Activated CD4-positive, alpha-beta memory T cell treated with anti-CD3 and anti-CD28 coated beads for 36 hours (primary cell): ENCODE measurements at regions not wholly inside any gene's neighbourhood (a gene's known extent, or its start where the extent isn't known, plus 50 kb on each side); places are given as distances from the start of the nearest gene placed in this dataset.

Experiments
- CTCF ChIA-PET: fragments of 350-600 bp; sonication (Branson Sonifier 250); formaldehyde crosslinking; loops from one replicate; lab custom pipeline; 2021; ENCODE audit warnings: antibody characterized with exemption, inconsistent platforms; lab: Charles Lee
- POLR2A ChIA-PET: fragments of 350-600 bp; sonication (Branson Sonifier 250); formaldehyde crosslinking; loops from one replicate; lab custom pipeline; 2021; ENCODE audit warnings: antibody characterized with exemption; lab: Charles Lee
- DNase-seq: peaks from one replicate; pipeline ENCODE4 v3.0.0-alpha.2; 2020
- H3K27ac Mint-ChIP-seq: one replicate; pipeline ENCODE4 v1.8.0; 2021; ENCODE audit warnings: mixed read lengths
- H3K27me3 Mint-ChIP-seq: one replicate; pipeline ENCODE4 v1.8.0; 2021; ENCODE audit warnings: mixed read lengths
- H3K36me3 Mint-ChIP-seq: one replicate; pipeline ENCODE4 v1.8.0; 2021; ENCODE audit warnings: mixed read lengths
- H3K4me1 Mint-ChIP-seq: one replicate; pipeline ENCODE4 v1.8.0; 2021; ENCODE audit warnings: low read depth, mixed read lengths
- H3K4me3 Mint-ChIP-seq: one replicate; pipeline ENCODE4 v1.8.0; 2021; ENCODE audit warnings: mild to moderate bottlenecking, mixed read lengths
- H3K9me3 Mint-ChIP-seq: one replicate; pipeline ENCODE4 v1.8.0; 2021; ENCODE audit warnings: mixed read lengths
- intact Hi-C: fragments of 100-400 bp; cut with micrococcal nuclease; formaldehyde crosslinking; loops from one replicate; pipeline ENCODE4 v1.15.1; 2023

GRCh38 chr9:515665-516064, 301.0 kb downstream of the DOCK8 start:
- intact Hi-C loops, result loop anchor here (2.0 to 10.0 kb wide), 3 partner anchors 69 to 1499 kb away; partner anchors contain the start of gene SMARCA2
- ChIA-PET CTCF (interaction anchor here (1.0 to 1.9 kb wide), 2 partner anchors 9 to 12 kb away, joined by 5 to 8 read pairs; partner anchors contain the start of gene KANK1), POLR2A (interaction anchor here (0.8 kb wide), 1 partner anchor 11 kb away, joined by 3 read pairs; the partner anchor contains the start of gene KANK1)
- H3K4me1 Mint-ChIP-seq, result peaks cover 71% of the 10 kb centered on the region
- H3K4me3 Mint-ChIP-seq, result no peak overlapping the region
- peaks cover 4% of the 10 kb centered on the region for H3K9me3 Mint-ChIP-seq
- no peak for DNase-seq
- H3K27me3 Mint-ChIP-seq, result no peaks in the 10 kb centered on the region
- H3K36me3 Mint-ChIP-seq, result peaks cover 3% of the 10 kb centered on the region
- H3K27ac Mint-ChIP-seq, result peak overlapping the region; percentile 10

GRCh38 chr9:517993-518392, 303.3 kb downstream of the DOCK8 start:
- peaks cover 3% of the 10 kb centered on the region for H3K36me3 Mint-ChIP-seq
- H3K27me3 Mint-ChIP-seq, result no peaks in the 10 kb centered on the region
- DNase-seq, result no peak
- H3K27ac Mint-ChIP-seq, result peak overlapping the region; percentile 90
- peak overlapping the region; percentile 68 for H3K4me3 Mint-ChIP-seq
- CTCF ChIA-PET, result no interaction called here
- POLR2A ChIA-PET, result no interaction called here
- H3K9me3 Mint-ChIP-seq, result peaks cover 4% of the 10 kb centered on the region
- intact Hi-C loops, result loop anchor here (10.0 kb wide), 2 partner anchors 237 to 1497 kb away; partner anchors contain the start of gene SMARCA2
- peaks cover 72% of the 10 kb centered on the region for H3K4me1 Mint-ChIP-seq

- H3K27ac Mint-ChIP-seq, result peak overlapping the region; percentile 90
- peaks cover 4% of the 10 kb centered on the region for H3K9me3 Mint-ChIP-seq
- peaks cover 76% of the 10 kb centered on the region for H3K4me1 Mint-ChIP-seq
- POLR2A ChIA-PET, result no interaction called here
- peak overlapping the region; percentile 68 for H3K4me3 Mint-ChIP-seq
- intact Hi-C loops, result loop anchor here (10.0 kb wide), 2 partner anchors 236 to 1496 kb away; partner anchors contain the start of gene SMARCA2
- CTCF ChIA-PET, result no interaction called here
- peaks cover 3% of the 10 kb centered on the region for H3K36me3 Mint-ChIP-seq
- DNase-seq, result no peak
- H3K27me3 Mint-ChIP-seq, result no peaks in the 10 kb centered on the region
Measured at GRCh38 chr9:518540-518939, 303.9 kb downstream of the DOCK8 start.

- no peak overlapping the region for H3K4me3 Mint-ChIP-seq
- peaks cover 71% of the 10 kb centered on the region for H3K4me1 Mint-ChIP-seq
- no peak for DNase-seq
- H3K9me3 Mint-ChIP-seq, result no peaks in the 10 kb centered on the region
- no peaks in the 10 kb centered on the region for H3K36me3 Mint-ChIP-seq
- CTCF ChIA-PET, result no interaction called here
- no peaks in the 10 kb centered on the region for H3K27me3 Mint-ChIP-seq
- peak overlapping the region; percentile 49 for H3K27ac Mint-ChIP-seq
- POLR2A ChIA-PET, result no interaction called here
- intact Hi-C loops, result loop anchor here (10.0 kb wide), 2 partner anchors 235 to 1495 kb away; partner anchors contain the start of gene SMARCA2
Measured at GRCh38 chr9:519579-519978, 304.9 kb downstream of the DOCK8 start.

GRCh38 chr9:520302-520701, 305.6 kb downstream of the DOCK8 start:
- ChIA-PET POLR2A (no interaction called here), CTCF (interaction anchor here (0.6 kb wide), 1 partner anchor 16 kb away, joined by 4 read pairs; the partner anchor contains the start of gene KANK1)
- Mint-ChIP-seq H3K36me3 (no peaks in the 10 kb centered on the region), H3K9me3 (no peaks in the 10 kb centered on the region), H3K27me3 (no peaks in the 10 kb centered on the region), H3K4me3 (no peak overlapping the region), H3K4me1 (peaks cover 67% of the 10 kb centered on the region), H3K27ac (no peak overlapping the region)
- intact Hi-C loops, result no loop called here
- no peak for DNase-seq

- ChIA-PET CTCF (interaction anchor here (0.8 kb wide), 1 partner anchor 19 kb away, joined by 3 read pairs; no protein-coding TSS in a partner anchor), POLR2A (no interaction called here)
- no peaks in the 10 kb centered on the region for H3K36me3 Mint-ChIP-seq
Measured at GRCh38 chr9:522190-522589, 307.5 kb downstream of the DOCK8 start.

GRCh38 chr9:522658-523057, 308.0 kb downstream of the DOCK8 start:
- H3K4me3 Mint-ChIP-seq, result no peak overlapping the region
- DNase-seq, result no peak
- ChIA-PET CTCF (interaction anchor here (0.8 kb wide), 1 partner anchor 18 kb away, joined by 3 read pairs; no protein-coding TSS in a partner anchor), POLR2A (no interaction called here)
- H3K9me3 Mint-ChIP-seq, result no peaks in the 10 kb centered on the region
- peaks cover 51% of the 10 kb centered on the region for H3K4me1 Mint-ChIP-seq
- peak overlapping the region; percentile 24 for H3K27ac Mint-ChIP-seq
- no peaks in the 10 kb centered on the region for H3K27me3 Mint-ChIP-seq
- intact Hi-C loops, result no loop called here
- H3K36me3 Mint-ChIP-seq, result no peaks in the 10 kb centered on the region

More at GRCh38 chr9:522190-522589, 307.5 kb downstream of the DOCK8 start:
- Mint-ChIP-seq H3K4me3 (no peak overlapping the region), H3K27ac (no peak overlapping the region), H3K4me1 (peaks cover 54% of the 10 kb centered on the region), H3K27me3 (no peaks in the 10 kb centered on the region), H3K9me3 (no peaks in the 10 kb centered on the region)
- no peak for DNase-seq
- intact Hi-C loops, result no loop called here

GRCh38 chr9:523444-523843, 308.8 kb downstream of the DOCK8 start:
- H3K36me3 Mint-ChIP-seq, result no peaks in the 10 kb centered on the region
- H3K9me3 Mint-ChIP-seq, result no peaks in the 10 kb centered on the region
- no peak for DNase-seq
- no peaks in the 10 kb centered on the region for H3K27me3 Mint-ChIP-seq
- H3K4me1 Mint-ChIP-seq, result peaks cover 43% of the 10 kb centered on the region
- ChIA-PET CTCF (no interaction called here), POLR2A (no interaction called here)
- intact Hi-C loops, result no loop called here
- peak overlapping the region; percentile 24 for H3K27ac Mint-ChIP-seq
- H3K4me3 Mint-ChIP-seq, result no peak overlapping the region

- H3K9me3 Mint-ChIP-seq, result no peaks in the 10 kb centered on the region
- H3K27ac Mint-ChIP-seq, result no peak overlapping the region
- no peaks in the 10 kb centered on the region for H3K36me3 Mint-ChIP-seq
- ChIA-PET POLR2A (no interaction called here), CTCF (interaction anchor here (1.1 kb wide), 1 partner anchor 8 kb away, joined by 5 read pairs; no protein-coding TSS in a partner anchor)
- no peak for DNase-seq
- intact Hi-C loops, result no loop called here
- H3K27me3 Mint-ChIP-seq, result no peaks in the 10 kb centered on the region
- no peak overlapping the region for H3K4me3 Mint-ChIP-seq
- H3K4me1 Mint-ChIP-seq, result peaks cover 40% of the 10 kb centered on the region
Measured at GRCh38 chr9:524008-524407, 309.3 kb downstream of the DOCK8 start.

GRCh38 chr9:526904-527591, 312.4 kb downstream of the DOCK8 start:
- intact Hi-C loops, result no loop called here
- H3K4me3 Mint-ChIP-seq, result no peak overlapping the region
- no peaks in the 10 kb centered on the region for H3K9me3 Mint-ChIP-seq
- no peaks in the 10 kb centered on the region for H3K36me3 Mint-ChIP-seq
- no peak for DNase-seq
- ChIA-PET POLR2A (no interaction called here), CTCF (no interaction called here)
- no peaks in the 10 kb centered on the region for H3K27me3 Mint-ChIP-seq
- peaks cover 21% of the 10 kb centered on the region for H3K4me1 Mint-ChIP-seq
- no peak overlapping the region for H3K27ac Mint-ChIP-seq

- CTCF ChIA-PET, result no interaction called here
- no peaks in the 10 kb centered on the region for H3K36me3 Mint-ChIP-seq
- POLR2A ChIA-PET, result no interaction called here
- intact Hi-C loops, result no loop called here
- no peaks in the 10 kb centered on the region for H3K9me3 Mint-ChIP-seq
- H3K27me3 Mint-ChIP-seq, result no peaks in the 10 kb centered on the region
- peaks cover 18% of the 10 kb centered on the region for H3K4me1 Mint-ChIP-seq
- H3K27ac Mint-ChIP-seq, result no peak overlapping the region
- DNase-seq, result no peak
- H3K4me3 Mint-ChIP-seq, result no peak overlapping the region
Measured at GRCh38 chr9:529731-530130, 311.8 kb upstream of the DMRT1 start.

GRCh38 chr9:530681-531080, 310.8 kb upstream of the DMRT1 start:
- ChIA-PET CTCF (no interaction called here), POLR2A (no interaction called here)
- DNase-seq, result no peak
- Mint-ChIP-seq H3K4me3 (no peak overlapping the region), H3K36me3 (no peaks in the 10 kb centered on the region), H3K4me1 (peaks cover 18% of the 10 kb centered on the region), H3K27me3 (no peaks in the 10 kb centered on the region), H3K27ac (no peak overlapping the region), H3K9me3 (no peaks in the 10 kb centered on the region)
- intact Hi-C loops, result no loop called here
